Endothelial cell (in vitro differentiated cells): ENCODE measurements at regions not wholly inside any gene's neighbourhood (a gene's known extent, or its start where the extent isn't known, plus 50 kb on each side); places are given as distances from the start of the nearest gene placed in this dataset.

Experiments
- DNase-seq: peaks from one replicate; pipeline ENCODE4 v3.0.0; 2021; ENCODE audit warnings: low spot score
- H3K27ac Mint-ChIP-seq: one replicate; pipeline ENCODE4 v1.8.0; 2021; ENCODE audit warnings: mixed read lengths, inconsistent platforms; ENCODE audit not compliant: unreplicated experiment
- H3K27me3 Mint-ChIP-seq: one replicate; pipeline ENCODE4 v1.8.0; 2021; ENCODE audit warnings: mild to moderate bottlenecking, moderate library complexity, mixed read lengths, inconsistent platforms; ENCODE audit not compliant: unreplicated experiment
- H3K36me3 Mint-ChIP-seq: one replicate; pipeline ENCODE4 v1.8.0; 2021; ENCODE audit warnings: mild to moderate bottlenecking, low read depth, mixed read lengths, inconsistent platforms; ENCODE audit not compliant: unreplicated experiment
- H3K4me1 Mint-ChIP-seq: one replicate; pipeline ENCODE4 v1.8.0; 2021; ENCODE audit warnings: mild to moderate bottlenecking, mixed read lengths, inconsistent platforms; ENCODE audit not compliant: unreplicated experiment
- H3K4me3 Mint-ChIP-seq: one replicate; pipeline ENCODE4 v1.8.0; 2021; ENCODE audit warnings: mild to moderate bottlenecking, mixed read lengths, inconsistent platforms; ENCODE audit not compliant: unreplicated experiment
- H3K9me3 Mint-ChIP-seq: one replicate; pipeline ENCODE4 v1.8.0; 2021; ENCODE audit warnings: mixed read lengths, inconsistent platforms; ENCODE audit not compliant: unreplicated experiment
- TF ChIP-seq, protein P1 (sequence below): fragments of 200-600 bp; sonication (generic); IDR thresholded peaks from one replicate; pipeline ENCODE4 v1.5.0; 2021; ENCODE audit warnings: antibody characterized with exemption; ENCODE audit not compliant: unreplicated experiment

DNA sequence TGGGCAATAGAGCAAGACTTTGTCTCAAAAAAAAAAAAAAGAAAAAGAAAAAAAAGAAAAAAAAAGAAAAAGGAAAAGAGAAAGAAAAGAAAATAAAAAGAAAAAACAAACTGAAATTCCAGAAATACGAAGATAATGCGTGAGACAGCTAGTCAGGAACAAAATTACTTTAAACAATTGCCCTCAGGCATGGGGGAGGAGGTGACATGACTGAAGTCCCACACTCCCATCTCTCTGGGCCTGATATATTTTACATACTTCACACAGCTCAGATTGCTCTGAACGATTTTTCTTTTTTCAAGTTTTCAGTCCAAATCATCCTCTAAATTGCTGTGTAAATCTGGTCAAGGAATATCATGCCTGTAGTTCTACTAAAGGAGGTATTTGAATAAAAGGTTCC, 409.5 kb upstream of the DEPDC1 start:
- no peak for DNase-seq
- no peaks in the 10 kb centered on the region for H3K4me1 Mint-ChIP-seq
- no peaks in the 10 kb centered on the region for H3K9me3 Mint-ChIP-seq
- no peak overlapping the region for H3K27ac Mint-ChIP-seq
- peaks cover 2% of the 10 kb centered on the region for H3K27me3 Mint-ChIP-seq
- no peaks in the 10 kb centered on the region for H3K36me3 Mint-ChIP-seq
- H3K4me3 Mint-ChIP-seq = no peak overlapping the region
- TF ChIP-seq, protein P1, sequence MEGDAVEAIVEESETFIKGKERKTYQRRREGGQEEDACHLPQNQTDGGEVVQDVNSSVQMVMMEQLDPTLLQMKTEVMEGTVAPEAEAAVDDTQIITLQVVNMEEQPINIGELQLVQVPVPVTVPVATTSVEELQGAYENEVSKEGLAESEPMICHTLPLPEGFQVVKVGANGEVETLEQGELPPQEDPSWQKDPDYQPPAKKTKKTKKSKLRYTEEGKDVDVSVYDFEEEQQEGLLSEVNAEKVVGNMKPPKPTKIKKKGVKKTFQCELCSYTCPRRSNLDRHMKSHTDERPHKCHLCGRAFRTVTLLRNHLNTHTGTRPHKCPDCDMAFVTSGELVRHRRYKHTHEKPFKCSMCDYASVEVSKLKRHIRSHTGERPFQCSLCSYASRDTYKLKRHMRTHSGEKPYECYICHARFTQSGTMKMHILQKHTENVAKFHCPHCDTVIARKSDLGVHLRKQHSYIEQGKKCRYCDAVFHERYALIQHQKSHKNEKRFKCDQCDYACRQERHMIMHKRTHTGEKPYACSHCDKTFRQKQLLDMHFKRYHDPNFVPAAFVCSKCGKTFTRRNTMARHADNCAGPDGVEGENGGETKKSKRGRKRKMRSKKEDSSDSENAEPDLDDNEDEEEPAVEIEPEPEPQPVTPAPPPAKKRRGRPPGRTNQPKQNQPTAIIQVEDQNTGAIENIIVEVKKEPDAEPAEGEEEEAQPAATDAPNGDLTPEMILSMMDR = no peak

DNA sequence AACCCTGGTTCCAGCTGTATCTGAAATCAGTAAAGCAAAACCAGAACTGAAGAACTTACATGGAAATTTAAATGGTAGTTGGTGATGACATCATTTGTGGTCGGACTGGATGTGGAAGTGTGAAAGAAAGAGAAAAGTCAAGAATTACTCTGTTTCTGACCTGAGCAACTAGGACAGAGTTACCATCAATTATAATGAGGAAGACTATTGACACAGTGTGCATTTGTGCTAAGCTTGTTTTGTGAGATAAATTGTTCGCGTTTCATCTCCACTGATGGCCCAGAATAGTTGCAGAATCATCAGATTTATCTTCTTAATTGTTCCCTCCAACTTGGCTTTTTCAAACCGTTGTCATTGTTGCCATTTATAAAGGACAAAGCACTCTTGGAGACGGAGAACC, 410.6 kb upstream of the DEPDC1 start:
- Mint-ChIP-seq H3K9me3 (no peaks in the 10 kb centered on the region), H3K27ac (no peak overlapping the region), H3K4me3 (no peak overlapping the region), H3K27me3 (peaks cover 2% of the 10 kb centered on the region), H3K4me1 (no peaks in the 10 kb centered on the region), H3K36me3 (no peaks in the 10 kb centered on the region)
- DNase-seq = no peak
- TF ChIP-seq, protein P1 = no peak

GRCh38 chr1:68908316-68908715, 411.4 kb upstream of the DEPDC1 start:
- DNase-seq = no peak
- Mint-ChIP-seq H3K4me3 (no peak overlapping the region), H3K27me3 (peaks cover 2% of the 10 kb centered on the region), H3K36me3 (no peaks in the 10 kb centered on the region), H3K9me3 (no peaks in the 10 kb centered on the region), H3K27ac (no peak overlapping the region), H3K4me1 (no peaks in the 10 kb centered on the region)
- TF ChIP-seq, protein P1 = no peak

DNA sequence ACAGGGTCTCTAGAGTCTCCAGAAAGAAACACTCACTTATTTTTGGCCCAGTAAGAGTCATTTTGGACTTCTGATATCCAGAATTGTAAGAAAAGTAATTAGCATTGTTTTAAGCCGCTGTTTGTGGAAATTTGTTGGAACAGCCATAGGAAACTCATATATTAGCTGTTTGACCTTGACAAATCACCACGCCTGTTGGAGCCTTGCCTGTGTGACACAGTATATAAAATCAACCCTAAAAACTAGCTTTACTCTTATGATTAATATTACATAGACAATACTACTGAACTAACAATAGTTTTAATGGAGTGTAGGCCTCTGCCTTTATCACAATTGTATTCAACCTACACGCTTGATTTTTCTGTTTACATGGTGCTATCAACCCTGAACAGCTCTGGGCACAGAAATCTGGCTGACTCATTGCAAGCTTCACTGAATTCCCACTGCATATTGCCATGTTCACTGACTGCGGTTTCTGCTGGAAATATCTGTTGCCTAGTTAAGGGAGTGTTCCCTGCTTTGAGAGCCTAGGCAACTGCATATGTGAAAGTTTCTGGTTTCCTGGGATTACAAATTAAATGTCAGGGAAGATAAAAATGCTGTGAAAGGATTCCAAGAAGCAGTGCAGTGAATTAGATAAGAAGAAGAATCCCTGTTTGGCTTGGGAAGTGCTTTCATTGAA, 419.5 kb upstream of the DEPDC1 start:
- no peaks in the 10 kb centered on the region for H3K9me3 Mint-ChIP-seq
- no peak overlapping the region for H3K27ac Mint-ChIP-seq
- H3K36me3 Mint-ChIP-seq = no peaks in the 10 kb centered on the region
- DNase-seq = no peak
- no peaks in the 10 kb centered on the region for H3K27me3 Mint-ChIP-seq
- TF ChIP-seq, protein P1 = no peak
- no peak overlapping the region for H3K4me3 Mint-ChIP-seq
- H3K4me1 Mint-ChIP-seq = peaks cover 6% of the 10 kb centered on the region

DNA sequence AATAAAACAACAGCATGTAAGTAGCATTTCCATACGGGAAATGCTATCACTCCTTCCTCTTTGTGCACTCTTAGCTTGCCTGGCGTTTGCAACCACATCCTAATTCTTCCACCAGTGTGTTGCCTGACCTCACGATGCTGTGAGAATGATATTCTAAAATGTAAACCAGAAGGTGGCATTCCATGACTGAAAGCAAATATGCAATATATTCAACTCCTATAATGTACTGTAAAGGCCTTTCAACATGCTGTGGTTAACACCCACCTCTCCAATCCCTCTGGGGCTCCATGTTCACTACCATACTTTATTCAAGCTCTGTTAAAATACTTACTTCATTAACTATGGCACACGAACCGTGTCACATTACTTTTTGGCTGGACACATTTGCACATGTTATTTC, 420.6 kb upstream of the DEPDC1 start:
- Mint-ChIP-seq H3K27me3 (no peaks in the 10 kb centered on the region), H3K4me3 (no peak overlapping the region), H3K27ac (no peak overlapping the region), H3K4me1 (peaks cover 6% of the 10 kb centered on the region), H3K36me3 (no peaks in the 10 kb centered on the region), H3K9me3 (no peaks in the 10 kb centered on the region)
- DNase-seq = no peak
- TF ChIP-seq, protein P1 = no peak
